Neural progenitor cell (in vitro differentiated cells): ENCODE measurements at regions not wholly inside any gene's neighbourhood (a gene's known extent, or its start where the extent isn't known, plus 50 kb on each side); places are given as distances from the start of the nearest gene placed in this dataset.
"Not testable (repeated sequence)": the region's sequence is repeated elsewhere in the genome, so short reads cannot be mapped to it uniquely, and the experiment has no call there.

Experiments
- DNase-seq: peaks from one replicate; pipeline ENCODE4 v3.0.0-alpha.2; 2016; ENCODE audit warnings: low spot score
- H2AFZ ChIP-seq: fragments of 200-600 bp; sonication (generic); replicated peaks from 2 replicates; pipeline ENCODE4 v1.6.1; 2016; ENCODE audit warnings: antibody characterized with exemption
- H3F3A ChIP-seq: fragments of 200-600 bp; sonication (generic); 2 replicates; pipeline ENCODE4 v1.6.1; 2016; ENCODE audit warnings: antibody characterized with exemption, low read depth
- H3K27ac ChIP-seq: fragments of 200-600 bp; sonication (generic); 2 replicates; pipeline ENCODE4 v1.5.1; 2016; ENCODE audit warnings: mild to moderate bottlenecking
- H3K27me3 ChIP-seq: fragments of 200-600 bp; sonication (generic); 2 replicates; pipeline ENCODE4 v1.6.1; 2016; ENCODE audit warnings: mild to moderate bottlenecking, moderate library complexity
- H3K36me3 ChIP-seq: fragments of 200-600 bp; sonication (generic); 2 replicates; pipeline ENCODE4 v1.5.1; 2016
- H3K4me1 ChIP-seq: fragments of 200-600 bp; sonication (generic); 2 replicates; pipeline ENCODE4 v1.6.1; 2016; ENCODE audit warnings: mixed run types
- H3K4me2 ChIP-seq: fragments of 200-600 bp; sonication (generic); 2 replicates; pipeline ENCODE4 v1.6.1; 2016
- H3K4me3 ChIP-seq: fragments of 200-600 bp; sonication (generic); 2 replicates; pipeline ENCODE4 v1.5.1; 2016
- H3K79me2 ChIP-seq: fragments of 200-600 bp; sonication (generic); 2 replicates; pipeline ENCODE4 v1.6.1; 2016; ENCODE audit warnings: low read depth
- H3K9ac ChIP-seq: fragments of 200-600 bp; sonication (generic); 2 replicates; pipeline ENCODE4 v1.6.1; 2016
- H3K9me3 ChIP-seq: fragments of 200-600 bp; sonication (generic); 2 replicates; pipeline ENCODE4 v1.5.1; 2016; ENCODE audit warnings: low read depth
- H4K20me1 ChIP-seq: fragments of 200-600 bp; sonication (generic); 2 replicates; pipeline ENCODE4 v1.6.1; 2016; ENCODE audit warnings: low read depth
- H3K27ac Mint-ChIP-seq: 3 replicates; pipeline ENCODE4 v1.8.0; 2021; ENCODE audit warnings: mixed read lengths
- H3K27me3 Mint-ChIP-seq: 2 replicates; pipeline ENCODE4 v1.8.0; 2022; ENCODE audit warnings: low read depth, mild to moderate bottlenecking, inconsistent platforms, moderate library complexity, mixed read lengths; ENCODE audit not compliant: insufficient read depth
- H3K36me3 Mint-ChIP-seq: 3 replicates; pipeline ENCODE4 v1.8.0; 2021; ENCODE audit warnings: mixed read lengths
- H3K4me1 Mint-ChIP-seq: 3 replicates; pipeline ENCODE4 v1.8.0; 2021; ENCODE audit warnings: mixed read lengths
- H3K4me3 Mint-ChIP-seq: 3 replicates; pipeline ENCODE4 v1.8.0; 2021; ENCODE audit warnings: mild to moderate bottlenecking, moderate library complexity, mixed read lengths
- H3K9me3 Mint-ChIP-seq: 3 replicates; pipeline ENCODE4 v1.8.0; 2020; ENCODE audit warnings: mixed read lengths
- CTCF ChIP-seq: fragments of 200-600 bp; sonication (generic); IDR thresholded peaks from 2 replicates; pipeline ENCODE4 v1.5.1; 2017; ENCODE audit warnings: antibody characterized with exemption, mild to moderate bottlenecking
- EZH2 ChIP-seq: fragments of 200-600 bp; sonication (generic); IDR thresholded peaks from 2 replicates; pipeline ENCODE4 v1.6.1; 2017; ENCODE audit warnings: antibody characterized with exemption, mild to moderate bottlenecking, moderate library complexity
- EZH2phosphoT487 ChIP-seq: fragments of 200-600 bp; sonication (generic); IDR thresholded peaks from 2 replicates; pipeline ENCODE4 v1.6.1; 2017; ENCODE audit warnings: antibody characterized with exemption

- no peak overlapping the region for H3K4me3 Mint-ChIP-seq
- Histone ChIP-seq H3K36me3 (no peaks in the 10 kb centered on the region), H3K27me3 (no peaks in the 10 kb centered on the region), H3K27ac (no peak overlapping the region), H3K4me1 (no peaks in the 10 kb centered on the region), H3K4me3 (no peak overlapping the region), H2AFZ (no peak overlapping the region), H3K9me3 (no peaks in the 10 kb centered on the region), H3F3A (no peaks in the 10 kb centered on the region), H3K9ac (no peak overlapping the region), H3K4me2 (no peak overlapping the region), H3K79me2 (no peaks in the 10 kb centered on the region), H4K20me1 (no peaks in the 10 kb centered on the region)
- H3K27me3 Mint-ChIP-seq, result no peaks in the 10 kb centered on the region
- TF ChIP-seq EZH2 (no peak), EZH2phosphoT487 (no peak), CTCF (no peak)
- no peak for DNase-seq
- no peaks in the 10 kb centered on the region for H3K36me3 Mint-ChIP-seq
- H3K9me3 Mint-ChIP-seq, result no peaks in the 10 kb centered on the region
- no peaks in the 10 kb centered on the region for H3K4me1 Mint-ChIP-seq
- no peak overlapping the region for H3K27ac Mint-ChIP-seq
These were observed 108.3 kb upstream of the MDFIC start for GRCh38 chr7:114813624-114814023.

- not testable (repeated sequence) for H3K36me3 ChIP-seq, H3K4me3 Mint-ChIP-seq, H3K27ac Mint-ChIP-seq
These were observed 104.9 kb upstream of the MDFIC start for GRCh38 chr7:114817036-114817435.

GRCh38 chr7:114818501-114818900 is 103.4 kb upstream of the MDFIC start:
- Histone ChIP-seq H3K4me1 (no peaks in the 10 kb centered on the region), H3K27me3 (no peaks in the 10 kb centered on the region), H3K4me2 (no peak overlapping the region), H4K20me1 (no peaks in the 10 kb centered on the region), H3K4me3 (no peak overlapping the region), H3K36me3 (no peaks in the 10 kb centered on the region), H3K79me2 (no peaks in the 10 kb centered on the region), H3F3A (no peaks in the 10 kb centered on the region), H3K9me3 (no peaks in the 10 kb centered on the region), H3K27ac (no peak overlapping the region), H3K9ac (no peak overlapping the region), H2AFZ (no peak overlapping the region)
- H3K9me3 Mint-ChIP-seq, result no peaks in the 10 kb centered on the region
- H3K27me3 Mint-ChIP-seq, result no peaks in the 10 kb centered on the region
- DNase-seq, result no peak
- no peaks in the 10 kb centered on the region for H3K4me1 Mint-ChIP-seq
- TF ChIP-seq EZH2, result no peak
- no peak for TF ChIP-seq EZH2phosphoT487
- TF ChIP-seq CTCF, result no peak
- H3K27ac Mint-ChIP-seq, result no peak overlapping the region
- no peaks in the 10 kb centered on the region for H3K36me3 Mint-ChIP-seq
- no peak overlapping the region for H3K4me3 Mint-ChIP-seq

More at GRCh38 chr7:114817036-114817435, 104.9 kb upstream of the MDFIC start:
- not testable (repeated sequence) for H2AFZ ChIP-seq, H3K27me3 Mint-ChIP-seq, H3K36me3 Mint-ChIP-seq, H3K27me3 ChIP-seq, H3K4me1 Mint-ChIP-seq, H3K9ac ChIP-seq, H4K20me1 ChIP-seq, H3K27ac ChIP-seq, H3K4me2 ChIP-seq, DNase-seq, H3K79me2 ChIP-seq, H3K9me3 ChIP-seq, H3K4me1 ChIP-seq, H3K9me3 Mint-ChIP-seq, H3K4me3 ChIP-seq, H3F3A ChIP-seq

GRCh38 chr7:114819616-114820362 is 102.1 kb upstream of the MDFIC start:
- no peak overlapping the region for H3K9ac ChIP-seq
- no peaks in the 10 kb centered on the region for H3K79me2 ChIP-seq
- H3K27ac ChIP-seq, result no peak overlapping the region
- Mint-ChIP-seq H3K27ac (no peak overlapping the region), H3K4me3 (no peak overlapping the region), H3K36me3 (no peaks in the 10 kb centered on the region), H3K27me3 (no peaks in the 10 kb centered on the region), H3K9me3 (no peaks in the 10 kb centered on the region), H3K4me1 (no peaks in the 10 kb centered on the region)
- no peaks in the 10 kb centered on the region for H4K20me1 ChIP-seq
- no peaks in the 10 kb centered on the region for H3F3A ChIP-seq
- no peak for TF ChIP-seq EZH2phosphoT487
- no peak for TF ChIP-seq EZH2
- no peak for TF ChIP-seq CTCF
- no peaks in the 10 kb centered on the region for H3K4me1 ChIP-seq
- no peaks in the 10 kb centered on the region for H3K27me3 ChIP-seq
- H3K36me3 ChIP-seq, result no peaks in the 10 kb centered on the region
- H3K9me3 ChIP-seq, result no peaks in the 10 kb centered on the region
- H3K4me2 ChIP-seq, result no peak overlapping the region
- no peak for DNase-seq
- H3K4me3 ChIP-seq, result no peak overlapping the region
- H2AFZ ChIP-seq, result no peak overlapping the region
